GM23338 (cell line): ENCODE measurements at regions not wholly inside any gene's neighbourhood (a gene's known extent, or its start where the extent isn't known, plus 50 kb on each side); places are given as distances from the start of the nearest gene placed in this dataset.

Experiments used
- ATAC-seq: fragments of 200-7000 bp; cut with Tn5 transposase; 3 replicates; pipeline ENCODE4 v1.9.1; 2020
- DNase-seq: peaks from one replicate; pipeline ENCODE4 v3.0.0-alpha.2; 2015; ENCODE audit warnings: low spot score
- H2AFZ ChIP-seq: fragments of 200-600 bp; sonication (generic); 2 replicates; pipeline ENCODE4 v1.8.0; 2016; ENCODE audit warnings: antibody characterized with exemption, mild to moderate bottlenecking, moderate library complexity
- H3F3A ChIP-seq: fragments of 200-600 bp; sonication (generic); replicated peaks from 2 replicates; pipeline ENCODE4 v1.8.0; 2017; ENCODE audit warnings: antibody characterized with exemption, mixed run types, low read depth
- H3K27ac ChIP-seq: fragments of 200-600 bp; sonication (generic); 2 replicates; pipeline ENCODE4 v1.6.1; 2016; ENCODE audit warnings: low read depth
- H3K27me3 ChIP-seq: fragments of 200-600 bp; sonication (generic); 2 replicates; pipeline ENCODE4 v1.8.0; 2016; ENCODE audit warnings: mild to moderate bottlenecking, mixed run types, moderate library complexity; ENCODE audit not compliant: insufficient read depth
- H3K36me3 ChIP-seq: fragments of 200-600 bp; sonication (generic); 2 replicates; pipeline ENCODE4 v1.8.0; 2016; ENCODE audit warnings: mild to moderate bottlenecking; ENCODE audit not compliant: insufficient read depth
- H3K4me1 ChIP-seq: fragments of 200-600 bp; sonication (generic); 2 replicates; pipeline ENCODE4 v1.8.0; 2016; ENCODE audit warnings: mild to moderate bottlenecking, moderate library complexity; ENCODE audit not compliant: insufficient read depth
- H3K4me2 ChIP-seq: fragments of 200-600 bp; sonication (generic); 2 replicates; pipeline ENCODE4 v1.7.1; 2017; ENCODE audit warnings: mixed run types
- H3K4me3 ChIP-seq: fragments of 200-600 bp; sonication (generic); 2 replicates; pipeline ENCODE4 v1.6.1; 2016; ENCODE audit warnings: mixed run types
- H3K79me2 ChIP-seq: fragments of 200-600 bp; sonication (generic); replicated peaks from 2 replicates; pipeline ENCODE4 v1.8.0; 2017; ENCODE audit warnings: mild to moderate bottlenecking; ENCODE audit not compliant: insufficient read depth
- H3K9me2 ChIP-seq: fragments of 200-600 bp; sonication (generic); 2 replicates; pipeline ENCODE4 v1.8.0; 2017; ENCODE audit not compliant: insufficient read depth
- H4K20me1 ChIP-seq: fragments of 200-600 bp; sonication (generic); replicated peaks from 2 replicates; pipeline ENCODE4 v1.8.0; 2017; ENCODE audit warnings: mild to moderate bottlenecking; ENCODE audit not compliant: insufficient read depth
- H3K27ac Mint-ChIP-seq: 2 replicates; pipeline ENCODE4 v1.8.0; 2020; ENCODE audit warnings: inconsistent platforms, mild to moderate bottlenecking, moderate library complexity, mixed read lengths
- H3K27me3 Mint-ChIP-seq: 3 replicates; pipeline ENCODE4 v1.8.0; 2022; ENCODE audit warnings: low read depth, mild to moderate bottlenecking, moderate library complexity, mixed read lengths, inconsistent platforms; ENCODE audit not compliant: insufficient read depth, poor library complexity
- H3K36me3 Mint-ChIP-seq: 3 replicates; pipeline ENCODE4 v1.8.0; 2021; ENCODE audit warnings: low read depth, mild to moderate bottlenecking, inconsistent platforms, moderate library complexity, mixed read lengths
- H3K4me1 Mint-ChIP-seq: 3 replicates; pipeline ENCODE4 v1.8.0; 2020; ENCODE audit warnings: mild to moderate bottlenecking, inconsistent platforms, mixed read lengths
- H3K4me3 Mint-ChIP-seq: 3 replicates; pipeline ENCODE4 v1.8.0; 2021; ENCODE audit warnings: moderate library complexity, mild to moderate bottlenecking, inconsistent platforms, mixed read lengths
- H3K9me3 Mint-ChIP-seq: 3 replicates; pipeline ENCODE4 v1.8.0; 2020; ENCODE audit warnings: moderate library complexity, mild to moderate bottlenecking, inconsistent platforms, mixed read lengths
- CREB1 ChIP-seq: fragments of 250-450 bp; sonication (Bioruptor Pico); IDR thresholded peaks from 2 replicates; pipeline ENCODE4 v1.5.0; 2020; ENCODE audit warnings: low read depth, mild to moderate bottlenecking, moderate library complexity
- EZH2 ChIP-seq: fragments of 200-600 bp; sonication (generic); IDR thresholded peaks from one replicate; pipeline ENCODE4 v1.8.0; 2017; ENCODE audit warnings: antibody characterized with exemption, mild to moderate bottlenecking, low read depth; ENCODE audit not compliant: unreplicated experiment
- EZH2phosphoT487 ChIP-seq: fragments of 200-600 bp; sonication (generic); IDR thresholded peaks from one replicate; pipeline ENCODE4 v1.8.1; 2018; ENCODE audit warnings: antibody characterized with exemption; ENCODE audit not compliant: unreplicated experiment
- JUNB ChIP-seq: IDR thresholded peaks from one replicate; pipeline ENCODE4 v1.6.1; 2016; ENCODE audit warnings: antibody characterized with exemption; ENCODE audit not compliant: unreplicated experiment
- POLR2AphosphoS5 ChIP-seq: IDR thresholded peaks from 2 replicates; pipeline ENCODE4 v1.6.1; 2016; ENCODE audit warnings: antibody characterized with exemption, low read depth
- STAT1 ChIP-seq: IDR thresholded peaks from one replicate; pipeline ENCODE4 v1.6.1; 2016; ENCODE audit warnings: antibody characterized with exemption; ENCODE audit not compliant: unreplicated experiment
- ZNF114 ChIP-seq: fragments of 250-450 bp; sonication (Bioruptor Pico); IDR thresholded peaks from 2 replicates; pipeline ENCODE4 v1.5.0; 2020; ENCODE audit warnings: mild to moderate bottlenecking, moderate library complexity
- ZNF331 ChIP-seq: fragments of 250-450 bp; sonication (Bioruptor Pico); IDR thresholded peaks from 2 replicates; pipeline ENCODE4 v1.5.0; 2020; ENCODE audit warnings: low read depth, mild to moderate bottlenecking, moderate library complexity
- TF ChIP-seq, protein P1 (sequence below): fragments of 250-450 bp; sonication (Bioruptor Pico); IDR thresholded peaks from 2 replicates; pipeline ENCODE4 v1.5.0; 2020; ENCODE audit warnings: mild to moderate bottlenecking, moderate library complexity
- TF ChIP-seq, protein P2 (sequence below): IDR thresholded peaks from 2 replicates; pipeline ENCODE4 v1.6.1; 2016; ENCODE audit warnings: antibody characterized with exemption
- TF ChIP-seq, protein P3 (sequence below), 2 experiments: fragments of 200-600 bp in 1 of 2; sonication (generic) in 1 of 2; conservative IDR thresholded peaks; 2 replicates each; pipeline versions ENCODE4 v1.5.1 to v1.6.1; 2016 to 2017; ENCODE audit warnings: antibody characterized with exemption in 2 of 2, low read depth in 2 of 2, mild to moderate bottlenecking in 2 of 2, moderate library complexity in 1 of 2
- TF ChIP-seq, protein P4 (sequence below): IDR thresholded peaks from one replicate; pipeline ENCODE4 v1.6.1; 2018; ENCODE audit warnings: antibody characterized with exemption; ENCODE audit not compliant: unreplicated experiment

DNA sequence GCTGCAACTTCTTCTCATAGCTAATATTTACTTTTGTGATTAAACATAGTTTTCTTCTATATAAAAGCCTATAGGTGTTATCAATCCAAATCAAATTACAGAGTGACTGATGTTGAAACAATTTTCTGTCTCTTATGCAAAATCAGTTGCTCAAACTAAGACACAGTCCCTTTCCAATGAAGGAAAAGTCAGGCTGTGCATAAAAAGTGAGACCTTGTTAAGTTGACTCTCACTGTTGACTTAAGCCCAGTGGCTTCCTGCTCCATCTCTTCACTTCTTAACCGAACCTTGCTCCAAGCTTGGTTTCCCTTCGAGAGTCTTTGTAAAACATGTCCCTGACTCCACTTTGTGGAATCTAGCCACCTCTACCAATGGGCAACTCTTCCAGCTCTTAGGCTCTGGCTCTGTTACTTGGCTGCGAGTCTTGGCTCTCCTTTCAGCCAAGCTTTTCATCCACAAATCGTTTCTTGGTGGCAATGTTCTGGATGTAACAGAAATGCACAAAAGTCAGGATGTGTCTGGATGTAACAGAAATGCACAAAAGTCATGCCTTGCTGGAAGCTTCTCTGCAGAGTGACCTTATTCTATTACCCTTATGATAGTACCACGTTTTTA lies 118.9 kb downstream of the LIG4 start (continued):
- TF ChIP-seq, protein P1, sequence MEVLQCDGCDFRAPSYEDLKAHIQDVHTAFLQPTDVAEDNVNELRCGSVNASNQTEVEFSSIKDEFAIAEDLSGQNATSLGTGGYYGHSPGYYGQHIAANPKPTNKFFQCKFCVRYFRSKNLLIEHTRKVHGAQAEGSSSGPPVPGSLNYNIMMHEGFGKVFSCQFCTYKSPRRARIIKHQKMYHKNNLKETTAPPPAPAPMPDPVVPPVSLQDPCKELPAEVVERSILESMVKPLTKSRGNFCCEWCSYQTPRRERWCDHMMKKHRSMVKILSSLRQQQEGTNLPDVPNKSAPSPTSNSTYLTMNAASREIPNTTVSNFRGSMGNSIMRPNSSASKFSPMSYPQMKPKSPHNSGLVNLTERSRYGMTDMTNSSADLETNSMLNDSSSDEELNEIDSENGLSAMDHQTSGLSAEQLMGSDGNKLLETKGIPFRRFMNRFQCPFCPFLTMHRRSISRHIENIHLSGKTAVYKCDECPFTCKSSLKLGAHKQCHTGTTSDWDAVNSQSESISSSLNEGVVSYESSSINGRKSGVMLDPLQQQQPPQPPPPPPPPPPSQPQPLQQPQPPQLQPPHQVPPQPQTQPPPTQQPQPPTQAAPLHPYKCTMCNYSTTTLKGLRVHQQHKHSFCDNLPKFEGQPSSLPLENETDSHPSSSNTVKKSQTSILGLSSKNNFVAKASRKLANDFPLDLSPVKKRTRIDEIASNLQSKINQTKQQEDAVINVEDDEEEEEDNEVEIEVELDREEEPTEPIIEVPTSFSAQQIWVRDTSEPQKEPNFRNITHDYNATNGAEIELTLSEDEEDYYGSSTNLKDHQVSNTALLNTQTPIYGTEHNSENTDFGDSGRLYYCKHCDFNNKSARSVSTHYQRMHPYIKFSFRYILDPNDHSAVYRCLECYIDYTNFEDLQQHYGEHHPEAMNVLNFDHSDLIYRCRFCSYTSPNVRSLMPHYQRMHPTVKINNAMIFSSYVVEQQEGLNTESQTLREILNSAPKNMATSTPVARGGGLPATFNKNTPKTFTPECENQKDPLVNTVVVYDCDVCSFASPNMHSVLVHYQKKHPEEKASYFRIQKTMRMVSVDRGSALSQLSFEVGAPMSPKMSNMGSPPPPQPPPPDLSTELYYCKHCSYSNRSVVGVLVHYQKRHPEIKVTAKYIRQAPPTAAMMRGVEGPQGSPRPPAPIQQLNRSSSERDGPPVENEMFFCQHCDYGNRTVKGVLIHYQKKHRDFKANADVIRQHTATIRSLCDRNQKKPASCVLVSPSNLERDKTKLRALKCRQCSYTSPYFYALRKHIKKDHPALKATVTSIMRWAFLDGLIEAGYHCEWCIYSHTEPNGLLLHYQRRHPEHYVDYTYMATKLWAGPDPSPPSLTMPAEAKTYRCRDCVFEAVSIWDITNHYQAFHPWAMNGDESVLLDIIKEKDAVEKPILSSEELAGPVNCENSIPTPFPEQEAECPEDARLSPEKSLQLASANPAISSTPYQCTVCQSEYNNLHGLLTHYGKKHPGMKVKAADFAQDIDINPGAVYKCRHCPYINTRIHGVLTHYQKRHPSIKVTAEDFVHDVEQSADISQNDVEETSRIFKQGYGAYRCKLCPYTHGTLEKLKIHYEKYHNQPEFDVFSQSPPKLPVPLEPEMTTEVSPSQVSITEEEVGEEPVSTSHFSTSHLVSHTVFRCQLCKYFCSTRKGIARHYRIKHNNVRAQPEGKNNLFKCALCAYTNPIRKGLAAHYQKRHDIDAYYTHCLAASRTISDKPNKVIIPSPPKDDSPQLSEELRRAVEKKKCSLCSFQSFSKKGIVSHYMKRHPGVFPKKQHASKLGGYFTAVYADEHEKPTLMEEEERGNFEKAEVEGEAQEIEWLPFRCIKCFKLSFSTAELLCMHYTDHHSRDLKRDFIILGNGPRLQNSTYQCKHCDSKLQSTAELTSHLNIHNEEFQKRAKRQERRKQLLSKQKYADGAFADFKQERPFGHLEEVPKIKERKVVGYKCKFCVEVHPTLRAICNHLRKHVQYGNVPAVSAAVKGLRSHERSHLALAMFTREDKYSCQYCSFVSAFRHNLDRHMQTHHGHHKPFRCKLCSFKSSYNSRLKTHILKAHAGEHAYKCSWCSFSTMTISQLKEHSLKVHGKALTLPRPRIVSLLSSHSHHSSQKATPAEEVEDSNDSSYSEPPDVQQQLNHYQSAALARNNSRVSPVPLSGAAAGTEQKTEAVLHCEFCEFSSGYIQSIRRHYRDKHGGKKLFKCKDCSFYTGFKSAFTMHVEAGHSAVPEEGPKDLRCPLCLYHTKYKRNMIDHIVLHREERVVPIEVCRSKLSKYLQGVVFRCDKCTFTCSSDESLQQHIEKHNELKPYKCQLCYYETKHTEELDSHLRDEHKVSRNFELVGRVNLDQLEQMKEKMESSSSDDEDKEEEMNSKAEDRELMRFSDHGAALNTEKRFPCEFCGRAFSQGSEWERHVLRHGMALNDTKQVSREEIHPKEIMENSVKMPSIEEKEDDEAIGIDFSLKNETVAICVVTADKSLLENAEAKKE (CRISPR knock-in tag), result no peak
- TF ChIP-seq STAT1, result no peak
- no peak for TF ChIP-seq POLR2AphosphoS5
- TF ChIP-seq ZNF331 (CRISPR knock-in tag), result no peak
- no peak for TF ChIP-seq CREB1 (CRISPR knock-in tag)
- TF ChIP-seq, protein P2, sequence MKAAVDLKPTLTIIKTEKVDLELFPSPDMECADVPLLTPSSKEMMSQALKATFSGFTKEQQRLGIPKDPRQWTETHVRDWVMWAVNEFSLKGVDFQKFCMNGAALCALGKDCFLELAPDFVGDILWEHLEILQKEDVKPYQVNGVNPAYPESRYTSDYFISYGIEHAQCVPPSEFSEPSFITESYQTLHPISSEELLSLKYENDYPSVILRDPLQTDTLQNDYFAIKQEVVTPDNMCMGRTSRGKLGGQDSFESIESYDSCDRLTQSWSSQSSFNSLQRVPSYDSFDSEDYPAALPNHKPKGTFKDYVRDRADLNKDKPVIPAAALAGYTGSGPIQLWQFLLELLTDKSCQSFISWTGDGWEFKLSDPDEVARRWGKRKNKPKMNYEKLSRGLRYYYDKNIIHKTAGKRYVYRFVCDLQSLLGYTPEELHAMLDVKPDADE, result no peak

DNA sequence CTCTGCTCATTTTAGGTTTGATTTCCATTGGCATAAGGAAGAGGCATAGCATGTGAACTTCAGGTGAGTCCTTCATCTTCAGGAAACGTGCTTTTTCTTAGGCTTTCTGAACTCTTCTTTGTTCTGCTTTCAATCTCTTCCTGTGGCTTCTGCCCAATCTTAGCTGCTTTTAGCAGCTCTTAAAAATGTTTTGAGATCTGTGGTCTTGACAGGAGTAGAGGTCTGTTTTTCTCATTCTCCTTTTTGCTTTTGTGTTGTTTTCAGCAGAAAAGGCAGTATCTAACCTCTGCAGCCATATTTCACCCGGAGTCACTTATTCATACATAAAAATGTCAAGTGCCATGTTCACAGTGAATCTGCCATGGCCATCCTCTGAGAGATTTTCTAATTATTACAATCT lies 120.3 kb downstream of the LIG4 start:
- Histone ChIP-seq H2AFZ (peak overlapping the region; percentile 89; the same call in 1 of the 2 replicates), H3K36me3 (no peaks in the 10 kb centered on the region), H4K20me1 (no peaks in the 10 kb centered on the region), H3K27ac (no peak overlapping the region), H3K4me2 (no peak overlapping the region), H3K4me1 (no peaks in the 10 kb centered on the region), H3F3A (no peaks in the 10 kb centered on the region), H3K4me3 (no peak overlapping the region), H3K79me2 (no peaks in the 10 kb centered on the region), H3K9me2 (no peaks in the 10 kb centered on the region), H3K27me3 (no peaks in the 10 kb centered on the region)
- Mint-ChIP-seq H3K4me3 (no peak overlapping the region), H3K27ac (no peak overlapping the region), H3K9me3 (no peaks in the 10 kb centered on the region), H3K4me1 (peaks cover 2% of the 10 kb centered on the region; the same call in 2 of the 3 replicates), H3K36me3 (no peaks in the 10 kb centered on the region), H3K27me3 (no peaks in the 10 kb centered on the region)
- DNase-seq (no peak), ATAC-seq (no peak)
- TF ChIP-seq POLR2AphosphoS5, result no peak
- TF ChIP-seq JUNB, result no peak
- TF ChIP-seq CREB1 (CRISPR knock-in tag), result no peak
- no peak for TF ChIP-seq EZH2phosphoT487
- TF ChIP-seq ZNF114 (CRISPR knock-in tag), result no peak
- no peak for TF ChIP-seq STAT1
- TF ChIP-seq, protein P3, sequence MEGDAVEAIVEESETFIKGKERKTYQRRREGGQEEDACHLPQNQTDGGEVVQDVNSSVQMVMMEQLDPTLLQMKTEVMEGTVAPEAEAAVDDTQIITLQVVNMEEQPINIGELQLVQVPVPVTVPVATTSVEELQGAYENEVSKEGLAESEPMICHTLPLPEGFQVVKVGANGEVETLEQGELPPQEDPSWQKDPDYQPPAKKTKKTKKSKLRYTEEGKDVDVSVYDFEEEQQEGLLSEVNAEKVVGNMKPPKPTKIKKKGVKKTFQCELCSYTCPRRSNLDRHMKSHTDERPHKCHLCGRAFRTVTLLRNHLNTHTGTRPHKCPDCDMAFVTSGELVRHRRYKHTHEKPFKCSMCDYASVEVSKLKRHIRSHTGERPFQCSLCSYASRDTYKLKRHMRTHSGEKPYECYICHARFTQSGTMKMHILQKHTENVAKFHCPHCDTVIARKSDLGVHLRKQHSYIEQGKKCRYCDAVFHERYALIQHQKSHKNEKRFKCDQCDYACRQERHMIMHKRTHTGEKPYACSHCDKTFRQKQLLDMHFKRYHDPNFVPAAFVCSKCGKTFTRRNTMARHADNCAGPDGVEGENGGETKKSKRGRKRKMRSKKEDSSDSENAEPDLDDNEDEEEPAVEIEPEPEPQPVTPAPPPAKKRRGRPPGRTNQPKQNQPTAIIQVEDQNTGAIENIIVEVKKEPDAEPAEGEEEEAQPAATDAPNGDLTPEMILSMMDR (conservative IDR thresholded peaks at IDR 0.05; ENCODE audit: low read depth in 2 of 2), result no peak
- no peak for TF ChIP-seq EZH2
- TF ChIP-seq, protein P4, sequence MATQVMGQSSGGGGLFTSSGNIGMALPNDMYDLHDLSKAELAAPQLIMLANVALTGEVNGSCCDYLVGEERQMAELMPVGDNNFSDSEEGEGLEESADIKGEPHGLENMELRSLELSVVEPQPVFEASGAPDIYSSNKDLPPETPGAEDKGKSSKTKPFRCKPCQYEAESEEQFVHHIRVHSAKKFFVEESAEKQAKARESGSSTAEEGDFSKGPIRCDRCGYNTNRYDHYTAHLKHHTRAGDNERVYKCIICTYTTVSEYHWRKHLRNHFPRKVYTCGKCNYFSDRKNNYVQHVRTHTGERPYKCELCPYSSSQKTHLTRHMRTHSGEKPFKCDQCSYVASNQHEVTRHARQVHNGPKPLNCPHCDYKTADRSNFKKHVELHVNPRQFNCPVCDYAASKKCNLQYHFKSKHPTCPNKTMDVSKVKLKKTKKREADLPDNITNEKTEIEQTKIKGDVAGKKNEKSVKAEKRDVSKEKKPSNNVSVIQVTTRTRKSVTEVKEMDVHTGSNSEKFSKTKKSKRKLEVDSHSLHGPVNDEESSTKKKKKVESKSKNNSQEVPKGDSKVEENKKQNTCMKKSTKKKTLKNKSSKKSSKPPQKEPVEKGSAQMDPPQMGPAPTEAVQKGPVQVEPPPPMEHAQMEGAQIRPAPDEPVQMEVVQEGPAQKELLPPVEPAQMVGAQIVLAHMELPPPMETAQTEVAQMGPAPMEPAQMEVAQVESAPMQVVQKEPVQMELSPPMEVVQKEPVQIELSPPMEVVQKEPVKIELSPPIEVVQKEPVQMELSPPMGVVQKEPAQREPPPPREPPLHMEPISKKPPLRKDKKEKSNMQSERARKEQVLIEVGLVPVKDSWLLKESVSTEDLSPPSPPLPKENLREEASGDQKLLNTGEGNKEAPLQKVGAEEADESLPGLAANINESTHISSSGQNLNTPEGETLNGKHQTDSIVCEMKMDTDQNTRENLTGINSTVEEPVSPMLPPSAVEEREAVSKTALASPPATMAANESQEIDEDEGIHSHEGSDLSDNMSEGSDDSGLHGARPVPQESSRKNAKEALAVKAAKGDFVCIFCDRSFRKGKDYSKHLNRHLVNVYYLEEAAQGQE, result no peak
